Hematopoietic multipotent progenitor cell treated with erythropoietin and hydrocortisone succinate and interleukin-3 and kit ligand, for 4 days (in vitro differentiated cells): ENCODE measurements at regions not wholly inside any gene's neighbourhood (a gene's known extent, or its start where the extent isn't known, plus 50 kb on each side); places are given as distances from the start of the nearest gene placed in this dataset.
"Not testable (repeated sequence)": the region's sequence is repeated elsewhere in the genome, so short reads cannot be mapped to it uniquely, and the experiment has no call there.

ENCODE experiments used
- DNase-seq: peaks from one replicate; pipeline ENCODE4 v3.0.0-alpha.2; 2015

DNA sequence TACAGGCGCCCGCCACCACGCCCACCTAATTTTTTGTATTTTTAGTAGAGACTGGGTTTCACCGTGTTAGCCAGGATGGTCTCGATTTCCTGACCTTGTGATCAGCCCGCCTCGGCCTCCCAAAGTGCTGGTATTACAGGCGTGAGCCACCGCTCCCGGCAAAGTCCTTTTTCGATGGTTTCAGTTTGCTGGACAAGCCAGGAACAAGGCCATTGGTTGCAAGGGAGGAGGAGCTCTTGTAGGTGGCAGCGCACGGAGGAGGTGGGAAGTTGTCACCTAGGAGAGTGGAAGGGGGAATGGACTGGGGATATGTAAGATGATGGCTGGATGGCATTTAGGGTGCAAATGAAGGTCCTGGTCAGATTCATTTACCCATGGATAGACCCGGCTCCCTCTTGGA, 218.5 kb upstream of the ATP6AP2 start:
- not testable (repeated sequence) for DNase-seq

DNA sequence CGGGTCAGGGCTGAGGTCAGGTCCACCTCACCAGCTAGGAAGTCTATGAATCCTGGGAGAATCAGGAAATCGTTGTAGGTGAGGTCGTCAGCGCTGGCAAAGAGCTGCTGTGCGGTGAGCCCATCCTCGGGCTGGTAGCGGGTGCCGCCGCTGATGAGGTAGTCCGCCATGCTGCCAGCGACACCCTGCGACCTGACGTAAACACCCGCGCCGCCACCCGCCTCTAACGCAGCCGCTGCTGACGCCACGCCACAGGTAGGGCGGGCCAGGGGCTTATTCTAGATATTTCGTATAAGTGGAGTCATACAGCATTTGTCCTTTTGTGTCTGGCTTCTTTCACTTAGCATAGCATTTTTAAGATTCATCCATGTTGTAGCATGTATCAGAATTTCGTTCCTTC, 220.2 kb upstream of the ATP6AP2 start:
- no peak for DNase-seq

DNA sequence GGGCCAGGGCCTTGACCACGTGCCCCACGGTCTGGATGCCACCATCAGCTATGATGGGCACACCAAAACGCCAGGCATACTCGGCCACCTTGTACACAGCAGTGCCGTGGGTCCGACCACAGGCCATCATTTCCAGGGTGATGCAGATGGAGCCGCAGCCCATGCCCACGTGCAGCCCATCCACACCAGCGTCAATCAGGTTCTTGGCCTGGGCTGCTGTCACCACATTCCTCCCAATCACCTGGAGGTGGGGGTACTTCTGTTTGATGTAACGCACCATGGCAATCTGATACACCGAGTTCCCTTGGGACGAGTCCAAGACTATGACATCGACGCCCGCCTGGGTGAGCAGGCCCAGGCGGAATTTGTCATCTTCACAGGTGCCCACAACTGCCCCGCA, 221.2 kb upstream of the ATP6AP2 start:
- no peak for DNase-seq

DNA sequence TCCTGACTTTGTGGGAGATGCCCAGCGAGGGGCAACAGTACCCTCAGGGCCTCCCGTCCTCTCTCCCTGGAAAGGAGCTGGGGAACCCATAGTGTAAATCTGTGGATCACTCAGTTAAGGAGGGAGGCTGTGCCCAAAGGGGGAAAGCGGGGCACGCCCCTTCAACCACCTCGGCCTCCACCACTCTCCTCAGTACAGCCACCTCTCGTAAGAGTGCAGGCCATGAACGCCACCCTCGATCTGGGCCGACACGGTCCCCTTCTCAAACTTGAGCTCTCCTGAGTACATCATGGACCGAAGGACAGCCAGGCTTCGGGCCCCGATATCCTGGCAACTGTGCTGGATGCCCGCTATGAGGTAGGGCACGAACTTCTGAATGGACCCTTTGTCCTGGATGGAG, 221.8 kb upstream of the ATP6AP2 start:
- DNase-seq: no peak

DNA sequence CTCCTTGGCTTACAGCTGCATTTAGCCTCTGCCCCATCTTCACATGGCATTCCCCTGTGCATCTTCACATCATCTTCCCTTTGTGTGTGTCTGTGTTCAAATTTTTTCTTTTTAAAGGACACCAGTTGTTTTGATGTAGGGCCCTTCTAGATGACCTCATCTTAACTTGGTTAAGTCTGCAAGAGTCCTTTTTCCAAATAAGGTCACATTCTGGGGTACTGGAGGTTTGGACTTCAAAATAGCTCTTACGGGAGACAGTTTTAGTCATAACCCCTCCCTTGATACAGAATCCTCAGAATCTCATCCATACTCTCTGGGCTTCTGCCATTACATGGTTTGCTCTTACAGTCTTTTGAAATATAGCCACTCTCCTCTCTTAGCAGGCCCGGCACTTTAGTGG, 231.5 kb upstream of the ATP6AP2 start:
- no peak for DNase-seq

DNA sequence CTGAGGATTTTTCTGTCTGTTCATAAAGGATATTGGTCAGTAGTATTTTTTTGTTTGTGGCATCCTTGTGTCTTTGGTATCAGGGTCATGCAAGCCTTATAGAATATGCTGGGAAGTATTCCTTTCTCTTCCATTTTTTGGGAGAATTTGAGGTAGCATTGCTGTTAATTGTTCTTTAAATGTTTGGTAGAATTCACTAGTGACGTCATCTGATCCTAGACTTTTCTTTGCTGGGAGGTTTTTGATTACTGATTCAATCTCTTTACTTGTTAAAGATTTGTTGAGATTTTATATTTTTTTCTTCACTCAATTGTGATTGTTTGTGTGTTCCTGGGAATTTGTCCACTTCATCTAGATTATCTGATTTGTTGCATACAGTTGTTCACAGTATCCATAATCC, 234.4 kb upstream of the ATP6AP2 start:
- DNase-seq: no peak

DNA sequence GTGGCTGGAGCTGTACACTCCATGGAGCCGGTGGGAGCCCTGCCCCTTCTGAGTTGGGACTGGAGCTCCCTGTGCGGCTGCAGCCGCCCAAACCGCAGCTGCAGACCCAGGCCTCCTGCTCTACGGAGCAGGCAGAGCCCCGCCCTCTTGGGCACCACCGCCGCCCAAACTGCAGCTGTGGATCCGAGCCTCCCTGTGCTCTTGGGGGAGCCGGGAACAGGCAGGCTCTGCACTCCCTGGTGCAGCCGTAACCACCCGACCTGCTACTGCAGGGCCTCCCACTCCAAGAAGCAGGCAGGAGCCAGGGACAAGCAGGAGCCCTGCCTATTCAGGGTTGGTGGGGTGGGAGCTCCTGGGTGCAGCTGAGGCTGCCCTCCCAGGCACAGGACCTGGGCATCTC, 237.5 kb upstream of the ATP6AP2 start:
- no peak for DNase-seq

DNA sequence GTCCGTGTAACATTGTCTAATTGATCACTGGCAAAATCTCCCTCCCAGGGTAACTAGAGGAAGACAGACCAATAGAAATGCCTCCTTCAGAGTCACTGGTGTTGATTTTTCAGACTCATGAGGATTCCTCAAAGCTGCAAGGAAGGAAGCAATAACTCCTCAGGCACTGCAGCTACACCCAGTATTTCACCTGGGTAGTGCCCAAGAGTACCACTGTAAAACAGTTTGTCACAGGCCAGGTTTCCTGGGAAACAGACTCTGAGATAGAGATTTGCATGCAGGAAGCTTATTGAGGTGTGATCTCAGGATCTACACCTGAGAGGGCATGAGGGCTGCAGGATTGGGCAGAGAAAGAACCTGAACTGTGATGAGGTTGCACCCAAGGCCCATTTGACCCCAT, 240.7 kb upstream of the ATP6AP2 start:
- no peak for DNase-seq

DNA sequence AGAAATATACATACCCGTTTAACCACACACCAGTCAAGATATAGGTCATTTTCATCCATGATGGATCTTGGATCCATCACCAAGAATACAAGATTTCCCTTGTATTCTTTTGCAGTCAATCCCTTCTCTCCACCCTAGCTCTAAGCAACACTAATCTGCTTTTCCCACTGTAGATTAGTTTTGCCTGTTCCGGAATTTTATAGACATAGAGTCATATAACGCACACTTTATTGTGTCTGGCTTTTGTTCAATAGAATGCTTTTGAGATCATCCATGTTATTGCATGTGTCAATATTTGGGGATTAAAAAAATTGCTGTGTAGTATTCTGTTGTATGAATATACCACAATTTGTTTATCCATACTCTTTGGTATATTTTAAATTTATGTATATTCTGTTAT, 235.6 kb upstream of the BCOR start:
- DNase-seq: no peak

DNA sequence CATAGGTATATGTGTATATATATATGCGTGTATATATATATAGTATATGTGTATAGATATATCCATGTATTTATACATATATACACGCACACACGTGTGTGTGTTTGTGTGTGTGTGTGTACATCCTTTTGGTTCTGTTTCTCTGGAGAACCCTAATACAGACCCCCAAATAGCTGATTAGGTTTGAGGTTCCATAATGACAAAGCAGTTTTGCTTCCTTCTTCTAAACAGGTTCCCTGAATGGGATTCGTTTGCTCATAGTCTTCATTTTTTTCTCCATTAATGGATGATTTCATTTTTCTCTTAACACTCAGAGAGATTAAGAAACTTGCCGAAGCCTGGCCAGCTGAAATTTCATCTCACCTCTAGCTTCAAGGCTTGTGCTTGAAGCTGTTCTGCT, 234.0 kb upstream of the BCOR start:
- DNase-seq: peak; percentile 20

DNA sequence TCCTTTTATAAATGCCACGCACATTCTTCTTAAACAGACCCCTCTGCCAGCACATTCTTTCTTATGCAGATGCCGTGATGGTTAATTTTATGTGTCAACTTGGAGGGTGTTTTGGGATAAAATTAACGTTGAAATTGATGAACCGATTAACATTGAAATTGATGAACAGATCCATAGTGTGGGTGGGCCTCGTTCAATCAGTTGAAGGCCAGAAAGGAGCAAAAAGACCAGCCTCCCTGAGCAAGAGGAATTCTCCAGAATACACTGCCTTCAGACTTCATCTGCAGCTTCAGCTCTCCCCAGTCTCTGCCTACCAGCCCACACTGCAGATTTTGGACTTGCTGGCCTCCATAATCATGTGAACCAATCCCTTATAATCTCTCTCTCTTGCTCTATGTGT, 233.6 kb upstream of the BCOR start:
- DNase-seq: no peak

DNA sequence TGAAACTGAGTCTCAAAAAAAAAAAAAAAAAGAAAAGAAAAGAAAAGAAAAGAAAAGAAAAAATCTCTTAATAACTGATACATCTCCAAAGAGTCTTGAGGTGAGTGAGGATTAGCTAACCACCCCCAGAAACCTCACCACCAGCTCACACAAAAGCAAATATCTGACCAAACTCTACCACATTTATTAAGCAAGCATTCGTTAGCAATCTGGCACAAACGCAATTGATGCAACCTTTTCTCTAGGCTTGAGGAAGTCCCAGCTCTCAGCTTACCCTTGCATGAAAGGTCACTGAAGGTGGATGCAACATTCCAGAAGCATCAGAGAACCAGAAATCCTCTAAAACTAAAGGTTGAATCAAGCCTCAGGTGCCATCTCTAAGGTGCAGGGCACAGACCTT, 231.9 kb upstream of the BCOR start:
- peak; percentile 42 for DNase-seq

DNA sequence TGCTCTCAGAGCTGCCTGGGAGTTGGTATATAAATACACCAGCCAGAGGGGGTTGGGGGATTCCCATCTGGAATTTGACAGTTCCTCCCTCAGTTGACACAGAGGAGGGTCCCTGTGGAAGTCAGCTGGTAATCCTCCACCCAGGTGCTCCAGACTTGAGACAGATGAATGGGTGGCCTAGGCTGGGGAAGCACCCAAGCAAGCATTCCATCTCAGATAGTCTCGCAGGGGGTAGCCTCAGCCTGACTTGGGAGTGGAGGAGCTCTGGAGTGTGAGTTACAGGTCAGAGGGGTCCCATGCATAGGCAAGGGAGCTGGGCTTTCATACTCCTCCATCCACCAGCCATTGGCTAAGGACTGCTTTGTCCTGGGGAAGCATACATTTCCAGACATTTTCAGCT, 229.3 kb upstream of the BCOR start:
- DNase-seq: no peak

DNA sequence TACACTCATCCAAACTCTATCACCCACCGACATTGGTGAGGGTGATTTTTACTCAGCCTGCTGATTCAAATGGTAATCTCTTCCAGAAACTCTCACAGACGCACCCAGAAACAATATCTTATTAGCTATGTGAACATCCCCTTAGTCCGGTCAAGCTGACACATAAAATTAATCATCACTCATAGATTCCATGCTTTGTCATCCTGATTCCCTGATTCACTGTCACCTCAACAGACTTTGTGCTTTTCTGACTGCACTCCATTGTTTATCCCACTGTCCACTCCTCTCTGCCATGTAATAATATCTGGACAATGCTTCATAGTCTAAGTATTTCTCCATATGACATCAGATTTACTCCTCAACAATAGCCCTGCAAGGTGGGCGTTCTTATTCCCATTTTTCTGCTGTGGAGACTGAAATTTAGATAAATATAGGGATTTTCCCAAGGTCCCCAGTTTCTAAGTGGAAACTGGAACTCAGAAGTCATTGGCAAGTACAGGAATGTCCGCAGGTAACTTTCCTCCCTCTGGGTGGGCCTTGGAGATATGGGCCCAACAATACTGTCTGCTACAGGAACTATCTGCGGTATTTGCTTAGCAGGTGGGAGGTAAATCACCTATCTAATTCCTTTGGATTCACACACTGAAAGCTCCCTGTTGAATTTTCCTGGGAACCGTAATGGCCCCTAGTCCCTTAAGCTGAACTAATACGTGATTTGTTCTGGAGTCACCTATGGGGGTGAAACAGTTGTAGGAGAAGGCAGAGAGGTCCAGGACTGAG, 228.6 kb upstream of the BCOR start:
- DNase-seq: no peak

DNA sequence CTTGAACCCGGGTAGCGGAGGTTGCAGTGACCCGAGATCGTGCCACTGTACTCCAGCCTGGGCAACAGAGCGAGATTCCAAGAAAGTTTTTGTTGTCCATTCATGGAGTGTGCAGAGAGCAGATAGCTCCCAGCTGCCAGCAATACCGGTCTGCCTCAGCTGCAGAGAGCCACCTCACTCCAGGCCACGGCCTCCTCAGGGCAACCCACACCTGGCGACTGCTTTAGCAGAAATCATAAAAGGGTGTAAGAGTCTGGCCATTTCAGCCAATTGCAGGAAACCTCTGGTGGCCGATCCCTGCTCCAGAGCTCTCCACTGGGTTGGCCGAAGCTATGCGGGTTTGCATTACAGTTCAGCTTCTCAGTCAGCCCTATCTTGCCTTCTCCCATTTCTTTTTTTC, 227.4 kb upstream of the BCOR start:
- DNase-seq: no peak

DNA sequence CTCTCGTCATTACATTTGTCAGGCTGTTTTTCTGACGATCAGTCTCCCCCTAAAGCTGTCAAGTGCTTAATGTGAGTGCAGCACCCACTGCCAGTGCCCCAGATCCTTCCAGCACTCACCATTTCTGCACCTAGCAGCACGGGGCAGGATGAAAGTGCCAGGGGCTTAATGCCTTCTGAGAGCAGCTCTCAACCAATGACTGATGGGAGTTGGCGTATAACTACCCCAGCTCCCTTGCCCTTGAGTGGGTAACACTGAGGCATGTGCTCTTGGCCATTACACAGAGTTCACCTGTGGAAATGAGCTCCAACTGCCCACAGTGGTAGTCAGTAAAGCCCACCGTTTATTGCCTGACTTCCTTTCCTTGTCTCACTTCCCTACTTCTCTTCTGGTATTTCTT, 226.2 kb upstream of the BCOR start:
- DNase-seq: no peak

DNA sequence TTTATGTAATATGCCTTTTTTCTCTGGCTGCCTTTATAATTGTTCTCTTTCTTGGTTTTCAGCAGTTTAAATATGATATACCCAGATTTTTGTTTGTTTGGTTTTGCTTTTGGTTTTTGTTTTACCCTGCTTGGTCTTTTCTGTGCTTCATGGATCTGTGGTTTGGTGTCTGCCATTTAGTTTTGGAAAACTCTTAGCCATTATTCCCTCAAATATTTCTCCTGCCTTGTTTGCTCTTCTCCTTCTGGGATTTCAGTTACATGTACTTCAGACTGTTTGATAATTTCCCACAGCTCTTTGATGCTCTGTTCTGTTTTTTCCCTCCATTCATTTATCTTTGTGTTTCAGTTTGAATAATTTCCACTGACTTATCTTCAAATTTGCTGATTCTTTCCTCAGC, 223.1 kb upstream of the BCOR start:
- DNase-seq: no peak

DNA sequence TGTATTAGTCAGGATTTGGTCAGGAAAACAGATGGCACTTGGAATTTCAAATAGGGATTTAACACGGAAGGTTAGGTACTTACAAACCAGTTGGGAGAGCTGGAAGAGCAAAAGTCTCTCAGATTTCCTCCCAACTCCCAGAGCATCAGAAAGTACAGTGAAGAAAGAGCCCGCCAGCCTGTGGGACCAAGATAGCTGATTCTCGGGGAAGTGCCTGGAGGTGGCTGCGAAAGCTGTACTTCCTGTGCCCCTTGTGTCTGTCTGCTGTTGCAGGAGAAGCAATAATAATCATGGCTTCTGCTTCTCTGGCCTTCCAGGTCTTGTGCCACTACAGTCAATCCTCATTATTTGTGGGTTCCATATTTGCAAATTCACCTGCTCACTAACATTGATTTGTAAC, 221.0 kb upstream of the BCOR start:
- DNase-seq: peak; percentile 37

DNA sequence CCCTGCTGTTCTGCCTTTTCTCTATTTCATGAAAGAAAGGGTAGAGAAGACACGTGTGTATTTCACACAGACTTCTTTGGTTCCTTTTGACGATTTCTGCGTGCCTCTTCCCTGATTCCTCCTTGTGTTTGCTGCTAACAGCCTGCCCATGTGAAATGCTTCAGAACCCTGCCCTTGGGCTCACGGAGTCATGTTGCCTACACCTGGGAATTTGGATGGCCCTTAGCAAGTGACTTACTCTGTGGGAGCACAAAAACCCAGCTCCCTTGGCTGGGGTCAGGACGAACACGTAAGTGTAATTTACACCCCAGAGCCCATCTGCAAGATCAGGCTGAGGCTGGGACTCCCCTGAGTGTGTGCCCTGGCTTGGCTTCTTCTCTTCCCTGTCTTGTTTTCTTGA, 220.3 kb upstream of the BCOR start:
- DNase-seq: no peak

DNA sequence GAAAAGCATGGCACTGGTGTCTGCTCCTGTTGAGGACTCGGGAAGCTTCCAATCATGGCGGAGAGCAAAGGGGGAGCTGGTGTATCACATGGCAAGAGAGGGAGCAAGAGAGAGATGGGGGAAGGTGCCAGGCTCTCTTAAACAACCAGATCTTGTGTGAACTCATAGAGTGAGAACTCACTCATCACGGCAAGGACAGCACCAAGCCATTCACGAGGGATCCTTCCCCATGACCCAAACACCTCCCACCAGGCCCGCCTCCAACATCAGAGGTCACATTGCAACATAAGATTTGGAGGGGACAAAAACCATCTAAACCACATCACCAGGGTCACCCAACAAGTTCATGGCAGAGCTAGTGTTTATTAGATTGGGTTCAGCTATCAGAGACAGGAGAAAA, 218.7 kb upstream of the BCOR start:
- DNase-seq: no peak

DNA sequence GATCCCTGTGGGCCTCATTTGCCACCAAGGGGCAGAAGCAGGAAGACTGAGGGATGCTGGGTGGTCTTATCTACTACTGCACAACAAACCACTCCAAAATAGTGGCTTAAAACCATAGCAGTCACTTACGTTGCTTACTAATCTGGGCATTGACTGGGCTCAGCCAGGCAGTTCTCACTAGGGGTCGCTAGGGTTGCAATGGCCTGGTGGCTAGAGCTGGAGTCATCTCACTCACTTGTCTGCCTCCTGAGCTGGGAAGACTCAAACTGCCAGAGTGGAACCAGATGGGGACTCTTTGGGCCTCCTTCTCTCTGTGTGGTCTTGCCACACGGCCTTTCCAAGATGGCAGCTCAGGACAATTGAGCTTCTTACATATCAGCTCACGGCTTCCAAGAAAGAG, 216.3 kb upstream of the BCOR start:
- DNase-seq: peak; percentile 31

DNA sequence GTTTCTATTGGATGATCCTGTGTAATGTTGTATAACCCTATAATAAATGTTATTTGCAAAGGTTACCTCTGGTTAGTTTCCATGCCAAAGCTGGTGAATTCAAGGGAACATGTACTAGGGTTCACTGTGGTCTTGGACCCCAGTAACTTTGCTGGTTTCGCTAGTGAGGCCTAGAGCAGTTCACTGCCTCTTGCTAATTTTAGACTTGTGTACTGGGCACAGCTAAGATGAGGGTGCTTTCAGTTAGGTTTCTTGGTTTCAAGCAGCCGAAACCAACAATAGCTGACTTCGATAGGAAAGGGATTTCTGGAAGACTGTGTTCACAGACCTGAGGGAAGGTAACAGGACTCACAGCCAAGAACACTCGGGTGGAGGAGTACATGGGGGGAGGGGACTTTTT, 215.5 kb upstream of the BCOR start:
- no peak for DNase-seq

DNA sequence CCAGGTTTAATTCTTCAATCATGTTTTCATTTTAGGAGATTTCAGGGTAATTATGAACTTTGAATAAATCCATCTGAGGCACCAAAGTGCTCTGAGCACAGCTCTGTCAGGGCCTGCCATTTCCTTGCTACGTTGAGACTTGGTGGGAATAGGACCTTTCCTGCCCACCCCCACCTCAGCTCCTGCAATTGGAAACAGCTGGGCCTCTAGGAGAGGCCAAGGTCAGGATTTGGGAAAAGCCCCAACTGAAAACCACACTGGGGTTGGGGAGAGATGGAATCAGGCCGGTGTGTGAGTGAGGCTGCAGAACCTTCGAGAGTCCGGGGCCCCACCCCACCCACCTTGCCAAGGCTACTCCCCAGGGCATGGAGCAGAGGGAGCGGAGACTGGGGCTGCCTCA, 212.7 kb upstream of the BCOR start:
- DNase-seq: no peak

DNA sequence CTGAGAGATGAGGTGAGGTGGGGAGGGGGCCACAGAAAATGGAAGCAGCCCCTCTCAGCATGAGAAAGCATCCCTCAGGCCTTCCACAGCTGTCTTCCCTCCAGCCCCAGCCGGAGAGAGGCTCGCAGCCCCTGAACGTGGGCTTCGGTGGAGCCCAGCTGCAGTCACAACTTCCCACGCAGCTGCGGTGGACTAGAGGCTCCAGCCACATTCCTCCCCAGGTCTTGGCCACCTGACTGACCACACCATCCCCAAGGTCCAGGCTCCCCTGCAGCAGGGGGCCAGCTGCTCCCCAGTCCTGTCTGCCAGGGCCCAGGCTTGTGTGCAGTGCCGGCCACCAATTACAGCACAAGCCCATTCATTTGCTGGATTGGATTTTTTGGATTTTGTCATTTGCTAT, 212.3 kb upstream of the BCOR start:
- DNase-seq: no peak

DNA sequence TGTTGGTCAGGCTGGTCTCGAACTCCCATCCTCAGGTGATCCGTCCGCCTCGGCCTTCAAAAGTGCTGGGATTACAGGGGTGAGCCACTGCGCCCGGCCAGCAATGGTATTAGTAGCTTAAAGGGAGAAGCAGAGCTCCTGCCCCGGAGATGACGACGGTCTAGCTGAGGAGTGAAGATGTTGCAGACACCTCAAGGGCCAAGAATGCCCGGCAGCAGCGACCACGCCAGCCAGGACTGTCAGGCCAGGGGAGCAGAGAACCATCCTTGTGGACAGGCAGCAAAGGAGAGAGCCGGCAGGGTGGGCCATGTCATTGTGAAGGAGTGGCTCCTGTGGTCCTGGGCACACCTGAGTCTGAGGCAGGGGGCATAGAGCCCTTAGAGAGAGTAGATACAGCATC, 210.1 kb upstream of the BCOR start:
- no peak for DNase-seq

DNA sequence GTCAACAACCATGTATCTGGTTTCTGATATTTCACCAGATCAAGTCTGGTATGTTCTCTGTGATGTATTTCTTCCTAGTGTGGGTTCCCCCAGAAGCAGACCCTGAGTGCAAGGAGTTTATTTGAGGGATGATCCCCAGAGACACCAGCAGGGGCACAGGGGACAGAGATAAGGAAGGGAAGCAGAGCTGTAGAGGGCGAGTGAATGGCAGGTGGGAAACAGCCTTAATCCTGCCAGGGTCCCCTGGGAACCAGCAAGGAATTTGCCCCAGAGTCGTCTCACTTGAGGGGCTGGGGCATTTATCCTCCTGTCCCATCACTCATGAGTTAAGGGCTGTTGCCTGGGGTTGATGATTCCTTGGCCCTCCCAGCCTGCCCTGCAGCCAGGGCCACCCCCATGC, 206.4 kb upstream of the BCOR start:
- no peak for DNase-seq
